ENCODE measurements at regions not wholly inside any gene's neighbourhood (a gene's known extent, or its start where the extent isn't known, plus 50 kb on each side); places are given as distances from the start of the nearest gene placed in this dataset.

GRCh38 chr3:137471130-137471529 is 293.0 kb upstream of the SOX14 start:
- in situ Hi-C loops (cut with MboI; ENCODE audit: low sequenced_read_pairs), result no loop called here
- ATAC-seq (ENCODE audit: low read depth), result no peak

More at GRCh38 chr3:137471130-137471529, 293.0 kb upstream of the SOX14 start:
- Histone ChIP-seq H3K14ac (replicated peaks; ENCODE audit: low read depth, low read length) (no peak overlapping the region), H3K9ac (ENCODE audit: low read depth, low read length) (no peak overlapping the region), H4K8ac (ENCODE audit: low read depth in 2 of 2, low read length in 2 of 2) (no peak overlapping the region), H4K91ac (ENCODE audit: insufficient read depth, low read depth, low read length) (no peak overlapping the region), H2BK5ac (ENCODE audit: low read depth, low read length, poor library complexity, severe bottlenecking) (no peak overlapping the region), H2AFZ (replicated peaks; ENCODE audit: low read length, poor library complexity) (no peak overlapping the region), H3K9me3 (ENCODE audit: control insufficient read depth, insufficient read depth, low read length) (peaks cover 18% of the 10 kb centered on the region), H2AK9ac (replicated peaks; ENCODE audit: low read depth, low read length, poor library complexity) (no peak overlapping the region), H3K18ac (ENCODE audit: low read depth, low read length) (no peak overlapping the region), H3K56ac (ENCODE audit: extremely low read depth, insufficient read depth, low read length) (no peak overlapping the region), H2BK20ac (ENCODE audit: low read depth, low read length) (no peak overlapping the region), H3K4me2 (ENCODE audit: low read depth, low read length) (no peak overlapping the region), H4K5ac (ENCODE audit: low read depth, low read length) (no peak overlapping the region), H2BK15ac (ENCODE audit: low read depth, low read length) (no peak overlapping the region), H2BK120ac (ENCODE audit: low read depth, low read length) (no peak overlapping the region), H3K23ac (ENCODE audit: low read depth, low read length) (no peak overlapping the region), H3K9me1 (ENCODE audit: insufficient read depth, low read length) (no peaks in the 10 kb centered on the region), H3K27ac (ENCODE audit: insufficient read depth, low read length) (no peak overlapping the region), H3K4ac (ENCODE audit: low read depth, low read length) (no peak overlapping the region), H3K79me1 (ENCODE audit: low read depth in 1 of 2, low read length in 2 of 2) (no peaks in the 10 kb centered on the region), H3K27me3 (ENCODE audit: control insufficient read depth, insufficient read depth, low read length) (no peaks in the 10 kb centered on the region), H3K4me3 (ENCODE audit: insufficient read depth, low read depth, low read length) (no peak overlapping the region), H3K4me1 (ENCODE audit: control insufficient read depth, insufficient read depth, low read length) (no peaks in the 10 kb centered on the region), H4K20me1 (ENCODE audit: insufficient read depth, low read length) (no peaks in the 10 kb centered on the region), H3K36me3 (ENCODE audit: control insufficient read depth, insufficient read depth, low read length) (no peaks in the 10 kb centered on the region), H2AK5ac (ENCODE audit: low read depth, low read length) (no peak overlapping the region)
- no peak for DNase-seq
- TF ChIP-seq, protein P1, sequence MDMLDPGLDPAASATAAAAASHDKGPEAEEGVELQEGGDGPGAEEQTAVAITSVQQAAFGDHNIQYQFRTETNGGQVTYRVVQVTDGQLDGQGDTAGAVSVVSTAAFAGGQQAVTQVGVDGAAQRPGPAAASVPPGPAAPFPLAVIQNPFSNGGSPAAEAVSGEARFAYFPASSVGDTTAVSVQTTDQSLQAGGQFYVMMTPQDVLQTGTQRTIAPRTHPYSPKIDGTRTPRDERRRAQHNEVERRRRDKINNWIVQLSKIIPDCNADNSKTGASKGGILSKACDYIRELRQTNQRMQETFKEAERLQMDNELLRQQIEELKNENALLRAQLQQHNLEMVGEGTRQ (IDR thresholded peaks at IDR 0.05; ENCODE audit: low read depth, low read length), result no peak
- no peak for TF ChIP-seq CEBPB (IDR thresholded peaks at IDR 0.05; ENCODE audit: low read depth, low read length)
- no peak for TF ChIP-seq BHLHE40 (IDR thresholded peaks at IDR 0.05; ENCODE audit: low read depth, low read length)
- TF ChIP-seq MXI1 (IDR thresholded peaks at IDR 0.05; ENCODE audit: borderline replicate concordance, low read depth, low read length), result no peak
- TF ChIP-seq MAFK (IDR thresholded peaks at IDR 0.05; ENCODE audit: low read depth, low read length), result no peak
- no peak for TF ChIP-seq SMC3 (IDR thresholded peaks at IDR 0.05; ENCODE audit: low read depth, low read length)
- TF ChIP-seq POLR2A (IDR thresholded peaks at IDR 0.05; ENCODE audit: low read depth, low read length), result no peak
- no peak for TF ChIP-seq RCOR1 (IDR thresholded peaks at IDR 0.05; ENCODE audit: insufficient replicate concordance, low read length)
- no peak for TF ChIP-seq NFE2L2 (IDR thresholded peaks at IDR 0.05; ENCODE audit: low read depth, low read length)
- TF ChIP-seq FOS (IDR thresholded peaks at IDR 0.05; ENCODE audit: low read depth, low read length), result no peak
- TF ChIP-seq RFX5 (IDR thresholded peaks at IDR 0.05; ENCODE audit: low read depth, low read length), result no peak
- TF ChIP-seq, protein P2, sequence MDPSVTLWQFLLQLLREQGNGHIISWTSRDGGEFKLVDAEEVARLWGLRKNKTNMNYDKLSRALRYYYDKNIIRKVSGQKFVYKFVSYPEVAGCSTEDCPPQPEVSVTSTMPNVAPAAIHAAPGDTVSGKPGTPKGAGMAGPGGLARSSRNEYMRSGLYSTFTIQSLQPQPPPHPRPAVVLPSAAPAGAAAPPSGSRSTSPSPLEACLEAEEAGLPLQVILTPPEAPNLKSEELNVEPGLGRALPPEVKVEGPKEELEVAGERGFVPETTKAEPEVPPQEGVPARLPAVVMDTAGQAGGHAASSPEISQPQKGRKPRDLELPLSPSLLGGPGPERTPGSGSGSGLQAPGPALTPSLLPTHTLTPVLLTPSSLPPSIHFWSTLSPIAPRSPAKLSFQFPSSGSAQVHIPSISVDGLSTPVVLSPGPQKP (IDR thresholded peaks at IDR 0.05; ENCODE audit: borderline replicate concordance, low read depth, low read length), result no peak
- TF ChIP-seq CTCF (conservative IDR thresholded peaks at IDR 0.05; ENCODE audit: low read depth, low read length), result no peak
- TF ChIP-seq RAD21 (IDR thresholded peaks at IDR 0.05; ENCODE audit: low read length), result no peak
- intact Hi-C loops (cut with micrococcal nuclease) (no loop called here), dilution Hi-C loops (cut with HindIII; ENCODE audit: low sequenced_read_pairs, unreplicated experiment) (no loop called here)
- no TSS peak for BruUV-seq (replicated peaks)
- ChIA-PET POLR2A (ENCODE audit: unreplicated experiment) (no interaction called here), CTCF (no interaction called here)
- WGBS, 2 experiments (ENCODE audit: extremely low coverage in 2 of 2, insufficient read length in 1 of 2), result 40% methylated on average over 1 of the region's 4 CpGs; no CpG with 5 or more reads in 1 of the 2 experiments
